Esophagus muscularis mucosa (tissue), 4 donors: ENCODE measurements at regions not wholly inside any gene's neighbourhood (a gene's known extent, or its start where the extent isn't known, plus 50 kb on each side); places are given as distances from the start of the nearest gene placed in this dataset.

Experiments used
- CTCF ChIP-seq, 3 experiments: fragments of 200-600 bp in 2 of 3; fragments of 450-650 bp in 1 of 3; sonication (generic) in 2 of 3; IDR thresholded peaks; one replicate each; pipeline ENCODE4 v1.5.1; 2017 to 2019; ENCODE audit warnings: antibody characterized with exemption in 3 of 3, mild to moderate bottlenecking in 2 of 3, moderate library complexity in 1 of 3
- EP300 ChIP-seq: sonication (generic); formaldehyde crosslinking; IDR thresholded peaks from one replicate; pipeline ENCODE4 v1.6.1; 2017; ENCODE audit warnings: antibody characterized with exemption
- POLR2A ChIP-seq: fragments of 450-650 bp; IDR thresholded peaks from one replicate; pipeline ENCODE4 v1.6.1; 2017; ENCODE audit warnings: antibody characterized with exemption, moderate library complexity, mild to moderate bottlenecking, low read depth
- POLR2AphosphoS5 ChIP-seq, 2 donors: sonication (generic); formaldehyde crosslinking; IDR thresholded peaks; one replicate each; pipeline ENCODE4 v1.6.1; 2017; ENCODE audit warnings: antibody characterized with exemption in 2 of 2

GRCh38 chr6:47413752-47414422 lies 63.7 kb upstream of the CD2AP start:
- TF ChIP-seq CTCF (IDR thresholded peaks at IDR 0.05): peak; percentile 82 to 91 (median 89)
- no peak for TF ChIP-seq POLR2A
- no peak for TF ChIP-seq POLR2AphosphoS5 (IDR thresholded peaks at IDR 0.05)
- TF ChIP-seq EP300: no peak
